Bronchial epithelial cell (primary cell): ENCODE measurements at regions not wholly inside any gene's neighbourhood (a gene's known extent, or its start where the extent isn't known, plus 50 kb on each side); places are given as distances from the start of the nearest gene placed in this dataset.

Experiments used
- DNase-seq: peaks from one replicate; pipeline ENCODE4 v3.0.0-alpha.2; 2010; ENCODE audit warnings: low read depth
- FAIRE-seq: peaks from 2 replicates; lab custom pipeline; 2011; peaks lifted over from hg19 to GRCh38; lab: Jason Lieb, UNC
- H3K27me3 ChIP-seq: 2 replicates; pipeline ENCODE4 v1.5.1; 2011; ENCODE audit warnings: low read length; ENCODE audit not compliant: control insufficient read depth, insufficient read depth
- H3K36me3 ChIP-seq: 2 replicates; pipeline ENCODE4 v1.5.1; 2011; ENCODE audit warnings: low read length; ENCODE audit not compliant: control insufficient read depth, insufficient read depth
- H3K4me3 ChIP-seq: 2 replicates; pipeline ENCODE4 v1.5.1; 2011; ENCODE audit warnings: mild to moderate bottlenecking, low read depth, low read length, control low read depth
- TF ChIP-seq, protein P1 (sequence below): IDR thresholded peaks from 2 replicates; pipeline ENCODE4 v1.5.1; 2011; ENCODE audit warnings: mild to moderate bottlenecking, moderate library complexity, low read length, control low read depth, inconsistent platforms; ENCODE audit not compliant: insufficient read depth, severe bottlenecking

DNA sequence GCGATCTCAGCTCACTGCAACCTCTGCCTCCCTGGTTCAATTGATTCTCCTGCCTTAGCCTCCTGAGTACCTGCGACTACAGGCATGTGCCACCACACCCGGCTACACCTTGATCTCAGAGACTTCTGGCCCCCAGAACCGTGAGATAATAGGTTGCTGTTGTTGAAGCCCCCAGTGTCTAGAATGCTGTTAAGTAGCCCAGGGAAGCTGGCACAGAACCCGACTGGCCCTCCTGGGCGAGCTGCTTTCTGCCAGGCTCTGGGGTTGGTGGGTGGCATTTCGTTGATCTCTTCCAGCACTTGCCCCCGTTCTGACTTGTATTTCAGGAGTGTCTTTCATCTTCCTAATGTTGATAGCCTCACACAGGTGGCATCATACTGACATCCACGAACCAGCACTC is 807.1 kb downstream of the CDH9 start:
- FAIRE-seq (no peak), DNase-seq (no peak)
- Histone ChIP-seq H3K4me3 (no peak overlapping the region), H3K27me3 (no peaks in the 10 kb centered on the region), H3K36me3 (no peaks in the 10 kb centered on the region)
- TF ChIP-seq, protein P1, sequence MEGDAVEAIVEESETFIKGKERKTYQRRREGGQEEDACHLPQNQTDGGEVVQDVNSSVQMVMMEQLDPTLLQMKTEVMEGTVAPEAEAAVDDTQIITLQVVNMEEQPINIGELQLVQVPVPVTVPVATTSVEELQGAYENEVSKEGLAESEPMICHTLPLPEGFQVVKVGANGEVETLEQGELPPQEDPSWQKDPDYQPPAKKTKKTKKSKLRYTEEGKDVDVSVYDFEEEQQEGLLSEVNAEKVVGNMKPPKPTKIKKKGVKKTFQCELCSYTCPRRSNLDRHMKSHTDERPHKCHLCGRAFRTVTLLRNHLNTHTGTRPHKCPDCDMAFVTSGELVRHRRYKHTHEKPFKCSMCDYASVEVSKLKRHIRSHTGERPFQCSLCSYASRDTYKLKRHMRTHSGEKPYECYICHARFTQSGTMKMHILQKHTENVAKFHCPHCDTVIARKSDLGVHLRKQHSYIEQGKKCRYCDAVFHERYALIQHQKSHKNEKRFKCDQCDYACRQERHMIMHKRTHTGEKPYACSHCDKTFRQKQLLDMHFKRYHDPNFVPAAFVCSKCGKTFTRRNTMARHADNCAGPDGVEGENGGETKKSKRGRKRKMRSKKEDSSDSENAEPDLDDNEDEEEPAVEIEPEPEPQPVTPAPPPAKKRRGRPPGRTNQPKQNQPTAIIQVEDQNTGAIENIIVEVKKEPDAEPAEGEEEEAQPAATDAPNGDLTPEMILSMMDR = no peak

DNA sequence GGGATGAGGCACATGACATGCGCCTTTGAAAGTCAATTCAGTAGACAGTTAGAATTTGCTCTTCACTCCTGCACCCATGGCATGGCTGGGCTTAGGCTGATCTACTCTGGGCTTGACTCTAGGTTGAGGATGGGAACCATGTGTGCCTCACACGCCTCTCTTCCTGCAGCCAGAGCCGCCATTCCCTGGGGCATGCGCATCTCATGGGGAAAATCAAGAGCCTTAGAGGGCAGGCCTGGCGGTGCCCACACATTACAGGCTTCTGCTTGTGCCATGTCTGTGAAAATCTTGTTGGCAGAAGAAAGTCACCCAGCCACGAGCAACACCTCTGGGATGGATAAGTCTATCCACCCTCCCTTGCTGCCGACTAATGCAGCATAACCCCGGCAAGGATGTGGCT is 808.5 kb downstream of the CDH9 start:
- TF ChIP-seq, protein P1 = no peak
- Histone ChIP-seq H3K36me3 (no peaks in the 10 kb centered on the region), H3K4me3 (no peak overlapping the region), H3K27me3 (no peaks in the 10 kb centered on the region)
- no peak for DNase-seq
- FAIRE-seq = no peak

DNA sequence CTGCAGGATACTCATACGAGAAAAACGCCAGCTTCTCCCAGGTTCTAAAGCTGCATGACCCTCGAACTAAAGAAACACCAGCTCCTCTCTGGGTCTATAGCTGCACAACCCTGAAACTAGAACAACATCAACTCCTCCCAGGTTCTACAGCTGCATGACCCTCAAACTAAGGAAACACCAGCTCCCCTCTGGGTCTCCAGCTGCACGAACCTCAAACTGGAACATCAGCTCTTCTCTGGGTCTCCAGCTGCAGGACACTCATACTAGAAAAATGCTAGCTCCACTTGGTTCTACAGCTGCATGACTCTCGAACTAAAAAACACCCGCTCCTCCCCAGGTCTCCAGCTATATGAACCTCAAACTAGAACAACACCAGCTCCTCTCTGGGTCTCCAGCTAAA is 811.1 kb downstream of the CDH9 start:
- no peak for DNase-seq
- TF ChIP-seq, protein P1 = no peak
- no peaks in the 10 kb centered on the region for H3K36me3 ChIP-seq
- H3K4me3 ChIP-seq = no peak overlapping the region
- no peaks in the 10 kb centered on the region for H3K27me3 ChIP-seq
- FAIRE-seq = peak; percentile 40

DNA sequence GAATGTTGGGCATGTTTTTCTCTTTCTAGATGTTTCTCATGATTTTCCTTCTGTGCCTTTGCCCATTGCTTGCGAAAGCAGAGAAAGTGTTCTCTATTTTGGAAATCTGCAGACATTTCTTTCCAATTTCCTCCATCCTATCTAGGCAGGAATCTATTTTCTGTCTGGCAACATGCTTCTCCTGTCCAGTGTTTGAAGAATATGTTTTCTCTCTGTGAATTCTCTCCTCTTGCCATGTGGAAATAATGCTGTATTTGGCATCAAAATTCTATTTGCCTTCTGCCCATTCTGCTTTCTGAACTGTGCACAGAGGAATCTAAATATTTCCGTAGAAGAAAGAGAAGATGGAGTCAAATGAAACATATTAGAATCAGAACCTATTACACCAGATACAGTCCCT is 833.3 kb downstream of the CDH9 start:
- TF ChIP-seq, protein P1 = no peak
- Histone ChIP-seq H3K36me3 (no peaks in the 10 kb centered on the region), H3K4me3 (no peak overlapping the region), H3K27me3 (no peaks in the 10 kb centered on the region)
- no peak for FAIRE-seq
- DNase-seq = no peak

DNA sequence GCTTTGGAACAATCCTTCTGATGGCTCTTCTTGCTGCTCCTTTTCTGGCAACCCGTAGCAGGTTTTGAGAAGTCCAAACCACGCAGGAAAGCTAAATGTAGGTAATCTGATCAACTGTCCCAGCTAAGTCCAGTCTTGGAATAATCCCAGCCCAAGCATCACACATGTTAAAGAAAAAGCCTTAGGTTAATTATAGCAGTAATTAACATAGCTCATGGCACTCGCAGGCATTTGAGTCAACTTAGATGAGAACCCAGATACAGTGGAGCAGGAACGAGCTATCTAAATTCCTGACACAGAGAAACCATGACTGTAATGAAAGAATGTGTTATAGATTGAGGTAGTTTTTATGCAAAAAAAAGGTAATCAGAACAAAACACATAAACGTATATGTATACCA is 844.8 kb downstream of the CDH9 start:
- Histone ChIP-seq H3K36me3 (no peaks in the 10 kb centered on the region), H3K27me3 (no peaks in the 10 kb centered on the region), H3K4me3 (no peak overlapping the region)
- FAIRE-seq (no peak), DNase-seq (no peak)
- TF ChIP-seq, protein P1 = no peak

DNA sequence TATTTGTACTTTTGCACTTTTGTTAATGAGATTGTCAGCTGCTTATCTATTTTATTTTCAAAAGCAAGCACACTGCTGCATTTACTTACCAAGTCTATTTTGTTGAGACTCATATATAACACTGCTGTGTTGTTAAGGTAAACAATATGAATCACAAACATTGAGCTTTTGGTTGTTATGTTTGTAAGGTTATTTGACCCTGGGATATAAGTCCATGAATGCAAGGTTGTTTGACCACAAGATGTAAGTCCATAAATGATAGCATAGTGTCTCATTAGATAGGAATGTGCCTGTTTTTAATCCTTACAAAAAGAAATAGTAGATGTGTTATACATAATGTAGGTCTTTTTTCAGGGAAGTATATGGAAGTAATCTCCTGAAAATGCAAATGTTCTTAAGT is 845.9 kb downstream of the CDH9 start:
- Histone ChIP-seq H3K36me3 (no peaks in the 10 kb centered on the region), H3K4me3 (no peak overlapping the region), H3K27me3 (no peaks in the 10 kb centered on the region)
- FAIRE-seq = no peak
- TF ChIP-seq, protein P1 = no peak
- peak; percentile 7 for DNase-seq
